GM12864 (cell line): ENCODE measurements at regions not wholly inside any gene's neighbourhood (a gene's known extent, or its start where the extent isn't known, plus 50 kb on each side); places are given as distances from the start of the nearest gene placed in this dataset.

Source experiments
- DNase-seq: peaks from one replicate; pipeline ENCODE4 v3.0.0-alpha.2; 2011; ENCODE audit warnings: low read depth
- H3K4me3 ChIP-seq: 2 replicates; pipeline ENCODE4 v1.5.1; 2011; ENCODE audit warnings: mild to moderate bottlenecking, low read depth, low read length, control low read depth
- CTCF ChIP-seq: IDR thresholded peaks from 2 replicates; pipeline ENCODE4 v1.5.1; 2011; ENCODE audit warnings: low read depth, mild to moderate bottlenecking, moderate library complexity, low read length, control low read depth, inconsistent platforms; ENCODE audit errors: missing control alignments

- no peak overlapping the region for H3K4me3 ChIP-seq
- DNase-seq: no peak
- no peak for TF ChIP-seq CTCF
These were observed 68.5 kb upstream of the GSE1 start for GRCh38 chr16:85544668-85545067.

- DNase-seq: no peak
- no peak for TF ChIP-seq CTCF
- no peak overlapping the region for H3K4me3 ChIP-seq
These were observed 67.8 kb upstream of the GSE1 start for GRCh38 chr16:85545227-85545818.

- no peak overlapping the region for H3K4me3 ChIP-seq
- DNase-seq: no peak
- no peak for TF ChIP-seq CTCF
These were observed 66.3 kb upstream of the GSE1 start for GRCh38 chr16:85546585-85547447.

GRCh38 chr16:85548375-85548774 is 64.7 kb upstream of the GSE1 start:
- no peak overlapping the region for H3K4me3 ChIP-seq
- no peak for DNase-seq
- no peak for TF ChIP-seq CTCF

- TF ChIP-seq CTCF: no peak
- DNase-seq: no peak
- no peak overlapping the region for H3K4me3 ChIP-seq
These were observed 63.2 kb upstream of the GSE1 start for GRCh38 chr16:85549766-85550421.

- no peak overlapping the region for H3K4me3 ChIP-seq
- peak; percentile 11 for TF ChIP-seq CTCF
- DNase-seq: no peak
These were observed 62.7 kb upstream of the GSE1 start for GRCh38 chr16:85550422-85550864.
